ENCODE measurements at regions not wholly inside any gene's neighbourhood (a gene's known extent, or its start where the extent isn't known, plus 50 kb on each side); places are given as distances from the start of the nearest gene placed in this dataset.

DNA sequence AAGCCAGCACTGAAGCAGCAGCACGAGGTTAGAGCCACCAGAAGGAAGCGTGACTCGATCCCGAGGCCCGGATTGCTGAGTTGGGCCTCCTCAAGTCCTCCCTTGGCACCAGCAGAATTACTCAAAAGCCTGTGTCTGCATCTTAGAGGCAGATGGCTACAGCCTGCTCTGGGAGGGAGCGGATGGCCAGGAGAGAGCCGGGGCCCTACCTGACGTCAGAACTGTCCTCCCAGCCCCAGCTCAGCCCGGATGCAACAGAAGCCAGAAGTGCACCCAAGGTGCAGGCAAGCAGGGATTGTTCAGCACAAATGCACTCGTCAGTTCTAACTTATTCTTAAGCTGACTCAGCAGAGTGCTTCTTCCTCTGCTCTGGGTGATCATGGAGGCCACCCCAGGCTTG is 155.5 kb upstream of the RPS6KA2 start:
- no peak overlapping the region for H3K27ac ChIP-seq (ENCODE audit: low read depth in 1 of 2, low read length in 2 of 2)
- Mint-ChIP-seq H3K27me3 (ENCODE audit: low read depth in 3 of 3) (peaks cover 0 to 3% (median 0%) of the 10 kb centered on the region in 3 donors), H3K36me3 (no peaks in the 10 kb centered on the region), H3K9me3 (no peaks in the 10 kb centered on the region), H3K4me3 (no peak overlapping the region), H3K4me1 (no peaks in the 10 kb centered on the region), H3K27ac (no peak overlapping the region)
- no peaks in the 10 kb centered on the region for H4K20me1 ChIP-seq (ENCODE audit: insufficient read depth, low read length)
- H3K4me3 ChIP-seq (replicated peaks in 1 of 3; ENCODE audit: low read depth in 2 of 3, low read length in 3 of 3) = no peak overlapping the region
- H3K36me3 ChIP-seq (replicated peaks in 1 of 2; ENCODE audit: control insufficient read depth in 1 of 2, insufficient read depth in 2 of 2, low read length in 2 of 2) = no peaks in the 10 kb centered on the region
- no peak overlapping the region for H2AFZ ChIP-seq (ENCODE audit: insufficient read depth, low read depth, low read length, poor library complexity, severe bottlenecking)
- H3K9me3 ChIP-seq (replicated peaks in 1 of 2; ENCODE audit: control insufficient read depth in 1 of 2, insufficient read depth in 1 of 2, low read length in 2 of 2) = no peaks in the 10 kb centered on the region
- TF ChIP-seq, protein P1, sequence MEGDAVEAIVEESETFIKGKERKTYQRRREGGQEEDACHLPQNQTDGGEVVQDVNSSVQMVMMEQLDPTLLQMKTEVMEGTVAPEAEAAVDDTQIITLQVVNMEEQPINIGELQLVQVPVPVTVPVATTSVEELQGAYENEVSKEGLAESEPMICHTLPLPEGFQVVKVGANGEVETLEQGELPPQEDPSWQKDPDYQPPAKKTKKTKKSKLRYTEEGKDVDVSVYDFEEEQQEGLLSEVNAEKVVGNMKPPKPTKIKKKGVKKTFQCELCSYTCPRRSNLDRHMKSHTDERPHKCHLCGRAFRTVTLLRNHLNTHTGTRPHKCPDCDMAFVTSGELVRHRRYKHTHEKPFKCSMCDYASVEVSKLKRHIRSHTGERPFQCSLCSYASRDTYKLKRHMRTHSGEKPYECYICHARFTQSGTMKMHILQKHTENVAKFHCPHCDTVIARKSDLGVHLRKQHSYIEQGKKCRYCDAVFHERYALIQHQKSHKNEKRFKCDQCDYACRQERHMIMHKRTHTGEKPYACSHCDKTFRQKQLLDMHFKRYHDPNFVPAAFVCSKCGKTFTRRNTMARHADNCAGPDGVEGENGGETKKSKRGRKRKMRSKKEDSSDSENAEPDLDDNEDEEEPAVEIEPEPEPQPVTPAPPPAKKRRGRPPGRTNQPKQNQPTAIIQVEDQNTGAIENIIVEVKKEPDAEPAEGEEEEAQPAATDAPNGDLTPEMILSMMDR (IDR thresholded peaks at IDR 0.05) = no peak
- 53% methylated on average over 10 of the region's 10 CpGs for WGBS (ENCODE audit: insufficient coverage)
- H3K9ac ChIP-seq (ENCODE audit: insufficient read depth, low read length, poor library complexity, severe bottlenecking) = no peak overlapping the region
- intact Hi-C loops (cut with micrococcal nuclease) = no loop called here
- H3K4me1 ChIP-seq (ENCODE audit: control insufficient read depth in 1 of 2, insufficient read depth in 2 of 2, low read length in 2 of 2) = no peaks in the 10 kb centered on the region
- H3K4me2 ChIP-seq (replicated peaks; ENCODE audit: extremely low read depth, low read length, poor library complexity, severe bottlenecking) = no peak overlapping the region
- no peaks in the 10 kb centered on the region for H3K79me2 ChIP-seq (ENCODE audit: insufficient read depth, low read length)
- DNase-seq = no peak
- H3K27me3 ChIP-seq (ENCODE audit: control insufficient read depth in 2 of 2, insufficient read depth in 2 of 2, low read length in 2 of 2) = no peaks in the 10 kb centered on the region

DNA sequence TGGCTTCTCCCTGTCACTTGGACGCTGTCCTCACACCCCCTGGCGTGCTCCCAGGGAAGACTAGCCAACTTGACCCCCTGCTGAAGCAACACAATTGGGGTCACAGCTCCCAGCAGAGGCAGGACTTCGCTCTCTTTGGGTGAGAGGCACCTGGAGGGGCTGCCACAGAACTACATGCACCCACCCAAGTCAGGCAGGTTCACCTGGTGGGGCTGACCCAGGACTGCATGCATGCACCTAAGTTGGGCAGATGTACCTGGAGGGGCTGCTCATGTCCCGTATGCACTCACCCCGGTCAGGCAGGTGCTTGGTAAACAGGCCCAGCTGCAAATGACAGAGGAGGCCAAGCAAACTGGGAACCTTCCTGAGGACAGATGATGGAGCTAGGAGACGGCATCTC is 154.3 kb upstream of the RPS6KA2 start:
- intact Hi-C loops (cut with micrococcal nuclease) = no loop called here
- Mint-ChIP-seq H3K4me3 (no peak overlapping the region), H3K27me3 (ENCODE audit: low read depth in 3 of 3) (peaks cover 0 to 5% (median 4%) of the 10 kb centered on the region in 3 donors), H3K4me1 (no peaks in the 10 kb centered on the region), H3K36me3 (no peaks in the 10 kb centered on the region), H3K9me3 (no peaks in the 10 kb centered on the region), H3K27ac (no peak overlapping the region)
- Histone ChIP-seq H3K79me2 (ENCODE audit: insufficient read depth, low read length) (no peaks in the 10 kb centered on the region), H3K4me3 (replicated peaks in 1 of 3; ENCODE audit: low read depth in 2 of 3, low read length in 3 of 3) (no peak overlapping the region), H3K27ac (ENCODE audit: low read depth in 1 of 2, low read length in 2 of 2) (no peak overlapping the region), H3K27me3 (ENCODE audit: control insufficient read depth in 2 of 2, insufficient read depth in 2 of 2, low read length in 2 of 2) (no peaks in the 10 kb centered on the region), H3K9ac (ENCODE audit: insufficient read depth, low read length, poor library complexity, severe bottlenecking) (no peak overlapping the region), H3K36me3 (replicated peaks in 1 of 2; ENCODE audit: control insufficient read depth in 1 of 2, insufficient read depth in 2 of 2, low read length in 2 of 2) (no peaks in the 10 kb centered on the region), H3K4me1 (ENCODE audit: control insufficient read depth in 1 of 2, insufficient read depth in 2 of 2, low read length in 2 of 2) (no peaks in the 10 kb centered on the region), H2AFZ (ENCODE audit: insufficient read depth, low read depth, low read length, poor library complexity, severe bottlenecking) (no peak overlapping the region), H4K20me1 (ENCODE audit: insufficient read depth, low read length) (no peaks in the 10 kb centered on the region), H3K9me3 (replicated peaks in 1 of 2; ENCODE audit: control insufficient read depth in 1 of 2, insufficient read depth in 1 of 2, low read length in 2 of 2) (no peaks in the 10 kb centered on the region), H3K4me2 (replicated peaks; ENCODE audit: extremely low read depth, low read length, poor library complexity, severe bottlenecking) (no peak overlapping the region)
- 94% methylated on average over 6 of the region's 6 CpGs for WGBS (ENCODE audit: insufficient coverage)
- TF ChIP-seq, protein P1 (IDR thresholded peaks at IDR 0.05) = no peak
- DNase-seq = no peak
